CD4-positive, alpha-beta T cell (primary cell): ENCODE measurements at regions not wholly inside any gene's neighbourhood (a gene's known extent, or its start where the extent isn't known, plus 50 kb on each side); places are given as distances from the start of the nearest gene placed in this dataset.

Experiments used
- ATAC-seq: fragments of 200-7000 bp; cut with Tn5 transposase; one replicate; pipeline ENCODE4 v1.10.0; 2022; ENCODE audit warnings: mild to moderate bottlenecking; ENCODE audit not compliant: poor library complexity
- CTCF ChIA-PET: fragments of 350-600 bp; sonication (Branson Sonifier 250); formaldehyde crosslinking; loops from one replicate; lab custom pipeline; 2021; ENCODE audit warnings: antibody characterized with exemption, inconsistent platforms; lab: Charles Lee
- POLR2A ChIA-PET: fragments of 350-600 bp; sonication (Branson Sonifier 250); formaldehyde crosslinking; loops from one replicate; lab custom pipeline; 2021; ENCODE audit warnings: antibody characterized with exemption, inconsistent platforms; lab: Charles Lee
- DNase-seq, 14 experiments: peaks; one replicate each; pipeline ENCODE4 v3.0.0-alpha.2; 2013 to 2020; ENCODE audit warnings: mixed read lengths in 2 of 14
- H3K27ac ChIP-seq, 2 donors: one replicate each; pipeline versions ENCODE4 v1.5.1 to v1.7.0; 2013; ENCODE audit warnings: low read length in 2 of 2, low read depth in 1 of 2, mild to moderate bottlenecking in 1 of 2
- H3K27me3 ChIP-seq, 2 experiments: 1 replicate in 1 of 2; 2 replicates in 1 of 2; pipeline versions ENCODE4 v1.6.1 to v1.7.0; 2013; ENCODE audit warnings: low read length in 2 of 2, control low read depth in 1 of 2, mild to moderate bottlenecking in 1 of 2, moderate library complexity in 1 of 2; ENCODE audit not compliant: insufficient read depth in 2 of 2, control insufficient read depth in 1 of 2
- H3K36me3 ChIP-seq: one replicate; pipeline ENCODE4 v1.6.1; 2013; ENCODE audit warnings: low read length, control low read depth; ENCODE audit not compliant: insufficient read depth
- H3K4me1 ChIP-seq: one replicate; pipeline ENCODE4 v1.6.1; 2013; ENCODE audit warnings: low read length, control low read depth; ENCODE audit not compliant: insufficient read depth
- H3K4me3 ChIP-seq: one replicate; pipeline ENCODE4 v1.5.1; 2013; ENCODE audit warnings: mild to moderate bottlenecking, low read length, moderate library complexity
- H3K9me3 ChIP-seq, 2 experiments: 1 replicate in 1 of 2; 2 replicates in 1 of 2; pipeline versions ENCODE4 v1.6.1 to v1.7.0; 2013; ENCODE audit warnings: low read length in 2 of 2, mild to moderate bottlenecking in 2 of 2, control low read depth in 1 of 2, moderate library complexity in 1 of 2; ENCODE audit not compliant: control insufficient read depth in 1 of 2, insufficient read depth in 1 of 2
- H3K27ac Mint-ChIP-seq: one replicate; pipeline ENCODE4 v1.8.0; 2020; ENCODE audit warnings: mixed read lengths
- H3K27me3 Mint-ChIP-seq: one replicate; pipeline ENCODE4 v1.8.0; 2021; ENCODE audit warnings: mixed read lengths
- H3K36me3 Mint-ChIP-seq: one replicate; pipeline ENCODE4 v1.8.0; 2021; ENCODE audit warnings: low read depth, mixed read lengths
- H3K4me1 Mint-ChIP-seq: one replicate; pipeline ENCODE4 v1.8.0; 2021; ENCODE audit warnings: low read depth, mixed read lengths
- H3K4me3 Mint-ChIP-seq: one replicate; pipeline ENCODE4 v1.8.0; 2020; ENCODE audit warnings: mild to moderate bottlenecking, mixed read lengths
- H3K9me3 Mint-ChIP-seq: one replicate; pipeline ENCODE4 v1.8.0; 2020; ENCODE audit warnings: mixed read lengths
- CTCF ChIP-seq: fragments of 200-600 bp; IDR thresholded peaks from one replicate; pipeline ENCODE4 v1.8.0; 2022; ENCODE audit warnings: antibody characterized with exemption, mild to moderate bottlenecking
- intact Hi-C, 2 experiments: fragments of 100-400 bp; cut with DNase I in 1 of 2; cut with micrococcal nuclease in 1 of 2; formaldehyde crosslinking; loops; one replicate each; pipeline versions ENCODE4 v1.15.1 to v1.9.0; 2023 to 2025; cut with DNase I, micrococcal nuclease

GRCh38 chr18:22024924-22025323 lies 144.5 kb upstream of the GATA6 start:
- Histone ChIP-seq H3K36me3 (no peaks in the 10 kb centered on the region), H3K27ac (no peak overlapping the region), H3K9me3 (no peaks in the 10 kb centered on the region), H3K4me1 (no peaks in the 10 kb centered on the region), H3K4me3 (no peak overlapping the region), H3K27me3 (no peaks in the 10 kb centered on the region)
- ChIA-PET CTCF (no interaction called here), POLR2A (no interaction called here)
- Mint-ChIP-seq H3K27me3 (peaks cover 4% of the 10 kb centered on the region), H3K4me1 (no peaks in the 10 kb centered on the region), H3K4me3 (no peak overlapping the region), H3K27ac (no peak overlapping the region), H3K9me3 (no peaks in the 10 kb centered on the region), H3K36me3 (no peaks in the 10 kb centered on the region)
- no peak for TF ChIP-seq CTCF
- no peak for DNase-seq
- ATAC-seq = no peak
- intact Hi-C loops = no loop called here

- Histone ChIP-seq H3K27me3 (no peaks in the 10 kb centered on the region), H3K9me3 (no peaks in the 10 kb centered on the region), H3K36me3 (no peaks in the 10 kb centered on the region), H3K4me1 (no peaks in the 10 kb centered on the region), H3K4me3 (no peak overlapping the region), H3K27ac (no peak overlapping the region)
- H3K27ac Mint-ChIP-seq = no peak overlapping the region
- DNase-seq = no peak
- ChIA-PET CTCF (no interaction called here), POLR2A (no interaction called here)
- H3K9me3 Mint-ChIP-seq = no peaks in the 10 kb centered on the region
- no peak overlapping the region for H3K4me3 Mint-ChIP-seq
- intact Hi-C loops = no loop called here
- ATAC-seq = no peak
- no peak for TF ChIP-seq CTCF
- H3K27me3 Mint-ChIP-seq = peaks cover 6% of the 10 kb centered on the region
- no peaks in the 10 kb centered on the region for H3K4me1 Mint-ChIP-seq
- no peaks in the 10 kb centered on the region for H3K36me3 Mint-ChIP-seq
Measured at GRCh38 chr18:22026362-22026761, 143.0 kb upstream of the GATA6 start.

GRCh38 chr18:22026889-22027288 lies 142.5 kb upstream of the GATA6 start:
- ChIA-PET CTCF (no interaction called here), POLR2A (no interaction called here)
- H3K4me3 Mint-ChIP-seq = no peak overlapping the region
- Histone ChIP-seq H3K9me3 (no peaks in the 10 kb centered on the region), H3K27ac (no peak overlapping the region), H3K36me3 (no peaks in the 10 kb centered on the region), H3K27me3 (no peaks in the 10 kb centered on the region), H3K4me1 (no peaks in the 10 kb centered on the region), H3K4me3 (no peak overlapping the region)
- intact Hi-C loops = no loop called here
- no peaks in the 10 kb centered on the region for H3K4me1 Mint-ChIP-seq
- no peaks in the 10 kb centered on the region for H3K36me3 Mint-ChIP-seq
- ATAC-seq = no peak
- TF ChIP-seq CTCF = no peak
- peaks cover 6% of the 10 kb centered on the region for H3K27me3 Mint-ChIP-seq
- DNase-seq = no peak
- H3K9me3 Mint-ChIP-seq = no peaks in the 10 kb centered on the region
- H3K27ac Mint-ChIP-seq = no peak overlapping the region
